ENCODE measurements at regions not wholly inside any gene's neighbourhood (a gene's known extent, or its start where the extent isn't known, plus 50 kb on each side); places are given as distances from the start of the nearest gene placed in this dataset.

- CTCF ChIA-PET, result no interaction called here
- TF ChIP-seq CTCF (IDR thresholded peaks at IDR 0.05; ENCODE audit: unreplicated experiment), result no peak
- Mint-ChIP-seq H3K27me3 (ENCODE audit: unreplicated experiment) (no peaks in the 10 kb centered on the region), H3K36me3 (ENCODE audit: insufficient read depth, unreplicated experiment) (no peaks in the 10 kb centered on the region), H3K4me1 (ENCODE audit: low read depth, unreplicated experiment) (no peaks in the 10 kb centered on the region), H3K27ac (ENCODE audit: unreplicated experiment) (no peak overlapping the region), H3K4me3 (ENCODE audit: low read depth, unreplicated experiment) (no peak overlapping the region), H3K9me3 (ENCODE audit: low read depth, unreplicated experiment) (no peaks in the 10 kb centered on the region)
- no peak for DNase-seq
- intact Hi-C loops (cut with micrococcal nuclease; ENCODE audit: unreplicated experiment), result no loop called here
- no TSS peak for BruUV-seq (replicated peaks)
Measured at GRCh38 chr11:130600616-130601015, 152.2 kb downstream of the ADAMTS15 start.

GRCh38 chr11:130601141-130601540, 152.7 kb downstream of the ADAMTS15 start:
- Mint-ChIP-seq H3K27me3 (ENCODE audit: unreplicated experiment) (no peaks in the 10 kb centered on the region), H3K36me3 (ENCODE audit: insufficient read depth, unreplicated experiment) (no peaks in the 10 kb centered on the region), H3K4me1 (ENCODE audit: low read depth, unreplicated experiment) (no peaks in the 10 kb centered on the region), H3K9me3 (ENCODE audit: low read depth, unreplicated experiment) (no peaks in the 10 kb centered on the region), H3K27ac (ENCODE audit: unreplicated experiment) (no peak overlapping the region), H3K4me3 (ENCODE audit: low read depth, unreplicated experiment) (no peak overlapping the region)
- no peak for TF ChIP-seq CTCF (IDR thresholded peaks at IDR 0.05; ENCODE audit: unreplicated experiment)
- intact Hi-C loops (cut with micrococcal nuclease; ENCODE audit: unreplicated experiment), result no loop called here
- CTCF ChIA-PET, result no interaction called here
- DNase-seq, result no peak
- BruUV-seq (replicated peaks), result no TSS peak

GRCh38 chr11:130601764-130602460, 153.5 kb downstream of the ADAMTS15 start:
- no peak for TF ChIP-seq CTCF (IDR thresholded peaks at IDR 0.05; ENCODE audit: unreplicated experiment)
- intact Hi-C loops (cut with micrococcal nuclease; ENCODE audit: unreplicated experiment), result no loop called here
- Mint-ChIP-seq H3K27me3 (ENCODE audit: unreplicated experiment) (no peaks in the 10 kb centered on the region), H3K4me3 (ENCODE audit: low read depth, unreplicated experiment) (no peak overlapping the region), H3K27ac (ENCODE audit: unreplicated experiment) (no peak overlapping the region), H3K9me3 (ENCODE audit: low read depth, unreplicated experiment) (no peaks in the 10 kb centered on the region), H3K36me3 (ENCODE audit: insufficient read depth, unreplicated experiment) (no peaks in the 10 kb centered on the region), H3K4me1 (ENCODE audit: low read depth, unreplicated experiment) (no peaks in the 10 kb centered on the region)
- BruUV-seq (replicated peaks), result no TSS peak
- no peak for DNase-seq
- CTCF ChIA-PET, result no interaction called here

- DNase-seq, result no peak
- H3K36me3 Mint-ChIP-seq (ENCODE audit: insufficient read depth, unreplicated experiment), result no peaks in the 10 kb centered on the region
- intact Hi-C loops (cut with micrococcal nuclease; ENCODE audit: unreplicated experiment), result no loop called here
- no peak overlapping the region for H3K27ac Mint-ChIP-seq (ENCODE audit: unreplicated experiment)
- no peaks in the 10 kb centered on the region for H3K9me3 Mint-ChIP-seq (ENCODE audit: low read depth, unreplicated experiment)
- CTCF ChIA-PET, result interaction anchor here (1.4 kb wide), 1 partner anchor 9 kb away, joined by 3 read pairs; no protein-coding TSS in a partner anchor
- H3K4me3 Mint-ChIP-seq (ENCODE audit: low read depth, unreplicated experiment), result no peak overlapping the region
- no TSS peak for BruUV-seq (replicated peaks)
- no peaks in the 10 kb centered on the region for H3K4me1 Mint-ChIP-seq (ENCODE audit: low read depth, unreplicated experiment)
- TF ChIP-seq CTCF (IDR thresholded peaks at IDR 0.05; ENCODE audit: unreplicated experiment), result no peak
- no peaks in the 10 kb centered on the region for H3K27me3 Mint-ChIP-seq (ENCODE audit: unreplicated experiment)
Measured at GRCh38 chr11:130602641-130603334, 154.3 kb downstream of the ADAMTS15 start.

Measured in Calu3 (cell line).